Chondrocyte (in vitro differentiated cells): ENCODE measurements at regions not wholly inside any gene's neighbourhood (a gene's known extent, or its start where the extent isn't known, plus 50 kb on each side); places are given as distances from the start of the nearest gene placed in this dataset.
"Not testable (repeated sequence)": the region's sequence is repeated elsewhere in the genome, so short reads cannot be mapped to it uniquely, and the experiment has no call there.

ENCODE experiments used
- DNase-seq: peaks from one replicate; pipeline ENCODE4 v3.0.0; 2021; ENCODE audit warnings: mixed read lengths, low spot score
- H3K27ac Mint-ChIP-seq: one replicate; pipeline ENCODE4 v1.8.0; 2021; ENCODE audit warnings: mild to moderate bottlenecking, moderate library complexity, mixed read lengths; ENCODE audit not compliant: unreplicated experiment
- H3K27me3 Mint-ChIP-seq: 2 replicates; pipeline ENCODE4 v1.8.0; 2021; ENCODE audit warnings: low read depth, mixed read lengths
- H3K36me3 Mint-ChIP-seq: 2 replicates; pipeline ENCODE4 v1.8.0; 2021; ENCODE audit warnings: low read depth, mixed read lengths
- H3K4me1 Mint-ChIP-seq: 2 replicates; pipeline ENCODE4 v1.8.0; 2021; ENCODE audit warnings: low read depth, mild to moderate bottlenecking, mixed read lengths
- H3K4me3 Mint-ChIP-seq: one replicate; pipeline ENCODE4 v1.8.0; 2021; ENCODE audit warnings: mild to moderate bottlenecking, moderate library complexity, mixed read lengths; ENCODE audit not compliant: unreplicated experiment
- H3K9me3 Mint-ChIP-seq: 2 replicates; pipeline ENCODE4 v1.8.0; 2021; ENCODE audit warnings: low read depth, mixed read lengths
- CTCF ChIP-seq: fragments of 200-600 bp; sonication (generic); IDR thresholded peaks from 2 replicates; pipeline ENCODE4 v1.5.0; 2021; ENCODE audit warnings: antibody characterized with exemption, mild to moderate bottlenecking, moderate library complexity

- H3K27ac Mint-ChIP-seq, result no peak overlapping the region
- no peaks in the 10 kb centered on the region for H3K9me3 Mint-ChIP-seq
- peaks cover 8% of the 10 kb centered on the region for H3K27me3 Mint-ChIP-seq
- no peak for DNase-seq
- no peak for TF ChIP-seq CTCF
- no peak overlapping the region for H3K4me3 Mint-ChIP-seq
- peaks cover 6% of the 10 kb centered on the region for H3K4me1 Mint-ChIP-seq
- H3K36me3 Mint-ChIP-seq, result no peaks in the 10 kb centered on the region
Observed at GRCh38 chr3:191721990-191722389, 261.0 kb downstream of the PYDC2 start.

- TF ChIP-seq CTCF, result no peak
- peaks cover under 1% of the 10 kb centered on the region for H3K4me1 Mint-ChIP-seq
- H3K4me3 Mint-ChIP-seq, result no peak overlapping the region
- no peak for DNase-seq
- no peaks in the 10 kb centered on the region for H3K9me3 Mint-ChIP-seq
- H3K36me3 Mint-ChIP-seq, result no peaks in the 10 kb centered on the region
- H3K27me3 Mint-ChIP-seq, result peaks cover 8% of the 10 kb centered on the region
- no peak overlapping the region for H3K27ac Mint-ChIP-seq
Observed at GRCh38 chr3:191727338-191727737, 266.4 kb downstream of the PYDC2 start.

GRCh38 chr3:191728186-191728585 lies 267.2 kb downstream of the PYDC2 start:
- Mint-ChIP-seq H3K27ac (no peak overlapping the region), H3K27me3 (peaks cover 13% of the 10 kb centered on the region), H3K4me3 (no peak overlapping the region), H3K4me1 (no peaks in the 10 kb centered on the region), H3K36me3 (no peaks in the 10 kb centered on the region), H3K9me3 (no peaks in the 10 kb centered on the region)
- DNase-seq, result no peak
- TF ChIP-seq CTCF, result no peak

GRCh38 chr3:191737742-191738141 lies 276.8 kb downstream of the PYDC2 start:
- H3K27ac Mint-ChIP-seq, result no peak overlapping the region

GRCh38 chr3:191740712-191741111 lies 279.7 kb downstream of the PYDC2 start:
- Mint-ChIP-seq H3K4me1 (no peaks in the 10 kb centered on the region), H3K27ac (no peak overlapping the region), H3K36me3 (peaks cover 12% of the 10 kb centered on the region), H3K27me3 (no peaks in the 10 kb centered on the region), H3K4me3 (no peak overlapping the region), H3K9me3 (peaks cover 33% of the 10 kb centered on the region)
- no peak for DNase-seq
- TF ChIP-seq CTCF, result no peak

More at GRCh38 chr3:191737742-191738141, 276.8 kb downstream of the PYDC2 start:
- no peak for TF ChIP-seq CTCF
- peaks cover 6% of the 10 kb centered on the region for H3K36me3 Mint-ChIP-seq
- peaks cover 2% of the 10 kb centered on the region for H3K27me3 Mint-ChIP-seq
- DNase-seq, result no peak
- H3K4me3 Mint-ChIP-seq, result no peak overlapping the region
- no peaks in the 10 kb centered on the region for H3K4me1 Mint-ChIP-seq
- peaks cover 29% of the 10 kb centered on the region for H3K9me3 Mint-ChIP-seq

GRCh38 chr3:191741847-191742350 lies 280.9 kb downstream of the PYDC2 start:
- not testable (repeated sequence) for DNase-seq, H3K27me3 Mint-ChIP-seq, H3K4me3 Mint-ChIP-seq, H3K4me1 Mint-ChIP-seq, H3K27ac Mint-ChIP-seq
- peaks cover 26% of the 10 kb centered on the region for H3K9me3 Mint-ChIP-seq
- H3K36me3 Mint-ChIP-seq, result peaks cover 12% of the 10 kb centered on the region
